ENCODE measurements at regions not wholly inside any gene's neighbourhood (a gene's known extent, or its start where the extent isn't known, plus 50 kb on each side); places are given as distances from the start of the nearest gene placed in this dataset.
"Not testable (repeated sequence)": the region's sequence is repeated elsewhere in the genome, so short reads cannot be mapped to it uniquely, and the experiment has no call there.

DNA sequence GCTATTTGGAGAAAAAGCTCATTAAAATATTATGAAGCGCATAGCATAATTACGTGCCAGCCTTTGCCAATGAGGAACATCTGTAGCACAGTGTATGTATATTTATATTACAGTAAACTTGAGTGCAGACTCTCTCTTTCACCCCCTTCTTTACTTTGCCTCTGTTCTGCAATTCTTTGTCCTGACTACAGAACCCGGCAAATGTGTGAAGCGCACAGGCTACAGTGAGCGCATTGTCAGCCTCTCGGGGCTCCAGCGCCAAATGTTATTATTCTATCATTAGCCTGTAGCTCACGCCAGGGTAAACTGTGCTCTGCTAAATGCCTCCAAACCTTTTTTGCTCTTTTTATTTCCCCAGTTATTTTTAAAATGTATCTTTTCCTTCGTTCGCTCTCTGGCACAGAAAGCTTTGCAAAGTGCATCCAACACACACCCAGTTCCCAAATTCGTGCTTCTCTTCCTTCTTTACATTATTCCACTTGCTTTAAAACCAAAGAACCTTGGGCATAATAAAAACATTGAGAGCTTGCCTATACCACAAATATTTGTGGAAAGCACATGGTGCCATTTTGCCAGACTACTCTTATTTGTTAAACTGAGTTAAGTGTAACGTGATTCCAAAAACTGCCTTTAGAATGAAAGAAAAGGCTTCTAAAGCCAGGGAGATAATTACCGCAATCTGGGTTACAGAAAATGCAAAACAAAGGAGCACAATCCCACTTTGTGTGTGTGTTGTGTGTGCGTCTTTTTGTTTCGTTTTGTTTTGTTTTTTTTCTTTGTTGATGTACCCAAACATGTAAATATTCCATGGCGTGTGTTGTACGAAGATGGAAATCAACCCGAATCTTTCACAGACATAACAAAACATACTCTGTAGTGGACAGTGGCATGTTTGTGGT lies 164.1 kb upstream of the MPDZ start:
- Histone ChIP-seq H3K9me3 (no peaks in the 10 kb centered on the region), H3K36me3 (no peaks in the 10 kb centered on the region), H3K27me3 (no peaks in the 10 kb centered on the region), H3K4me1 (peaks cover 0 to 5% (median 0%) of the 10 kb centered on the region in 4 donors), H3K27ac (no peak overlapping the region), H3K4me3 (peak overlapping the region in 1 of 4 donors; percentile 8)
- ATAC-seq (ENCODE audit: low FRiP score in 2 of 2) (peak in 1 of 2 donors; percentile 50), DNase-seq (no peak)
- 76 to 77% methylated on average over 17 to 18 of the region's 18 CpGs for WGBS, 2 donors
- TF ChIP-seq POLR2AphosphoS5 (IDR thresholded peaks at IDR 0.05): no peak
- TF ChIP-seq, protein P1, sequence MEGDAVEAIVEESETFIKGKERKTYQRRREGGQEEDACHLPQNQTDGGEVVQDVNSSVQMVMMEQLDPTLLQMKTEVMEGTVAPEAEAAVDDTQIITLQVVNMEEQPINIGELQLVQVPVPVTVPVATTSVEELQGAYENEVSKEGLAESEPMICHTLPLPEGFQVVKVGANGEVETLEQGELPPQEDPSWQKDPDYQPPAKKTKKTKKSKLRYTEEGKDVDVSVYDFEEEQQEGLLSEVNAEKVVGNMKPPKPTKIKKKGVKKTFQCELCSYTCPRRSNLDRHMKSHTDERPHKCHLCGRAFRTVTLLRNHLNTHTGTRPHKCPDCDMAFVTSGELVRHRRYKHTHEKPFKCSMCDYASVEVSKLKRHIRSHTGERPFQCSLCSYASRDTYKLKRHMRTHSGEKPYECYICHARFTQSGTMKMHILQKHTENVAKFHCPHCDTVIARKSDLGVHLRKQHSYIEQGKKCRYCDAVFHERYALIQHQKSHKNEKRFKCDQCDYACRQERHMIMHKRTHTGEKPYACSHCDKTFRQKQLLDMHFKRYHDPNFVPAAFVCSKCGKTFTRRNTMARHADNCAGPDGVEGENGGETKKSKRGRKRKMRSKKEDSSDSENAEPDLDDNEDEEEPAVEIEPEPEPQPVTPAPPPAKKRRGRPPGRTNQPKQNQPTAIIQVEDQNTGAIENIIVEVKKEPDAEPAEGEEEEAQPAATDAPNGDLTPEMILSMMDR (IDR thresholded peaks at IDR 0.05): no peak
- TF ChIP-seq POLR2A (IDR thresholded peaks at IDR 0.05): no peak
- TF ChIP-seq EP300 (IDR thresholded peaks at IDR 0.05): no peak

DNA sequence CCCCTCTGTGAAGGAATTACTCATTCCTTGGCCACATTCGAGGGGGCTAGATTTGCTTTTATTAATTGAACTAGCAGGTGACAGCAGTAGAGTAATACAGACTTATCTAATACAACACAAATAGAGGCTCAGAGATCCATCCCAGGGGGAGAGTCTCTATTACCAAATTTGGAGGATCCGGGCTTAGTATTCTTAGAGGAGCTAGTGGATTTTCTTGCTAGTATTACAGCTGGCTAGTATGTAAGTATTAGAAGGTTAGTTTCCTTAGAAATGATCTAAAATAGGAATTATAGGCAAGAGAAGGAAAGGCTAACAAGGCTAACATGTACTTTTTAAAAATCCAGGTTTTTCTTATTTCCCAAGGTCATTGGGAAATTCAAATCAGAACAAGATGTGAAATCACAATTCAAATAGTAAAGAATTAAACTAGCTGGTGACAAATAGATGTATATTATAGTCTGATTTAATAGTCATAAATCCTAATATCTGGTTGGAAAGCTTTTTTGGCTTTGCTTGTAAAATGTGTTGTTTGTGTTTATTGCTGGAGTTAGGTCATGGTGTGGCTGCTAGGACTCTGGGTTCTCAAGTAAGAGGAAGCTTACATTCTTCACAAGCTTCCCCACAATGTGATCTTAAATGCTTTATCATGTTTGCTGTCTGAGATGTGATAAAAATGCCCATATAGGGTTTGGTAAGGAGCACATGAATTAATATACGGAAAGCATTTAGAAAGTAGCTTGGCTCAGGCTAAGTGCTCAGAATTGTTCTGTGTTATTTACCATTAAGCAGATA lies 160.4 kb upstream of the MPDZ start:
- whole genome bisulfite sequencing, 2 donors: 87 to 93% methylated on average over 3 of the region's 3 CpGs
- no peaks in the 10 kb centered on the region for H3K27me3 ChIP-seq
- H3K36me3 ChIP-seq: no peaks in the 10 kb centered on the region
- no peak overlapping the region for H3K27ac ChIP-seq
- ATAC-seq (ENCODE audit: low FRiP score in 2 of 2): no peak
- DNase-seq: no peak
- no peaks in the 10 kb centered on the region for H3K9me3 ChIP-seq
- H3K4me1 ChIP-seq: no peaks in the 10 kb centered on the region
- H3K4me3 ChIP-seq: no peak overlapping the region
- TF ChIP-seq EP300 (IDR thresholded peaks at IDR 0.05): no peak
- TF ChIP-seq POLR2AphosphoS5 (IDR thresholded peaks at IDR 0.05): no peak
- TF ChIP-seq, protein P1 (IDR thresholded peaks at IDR 0.05): no peak
- TF ChIP-seq POLR2A (IDR thresholded peaks at IDR 0.05): no peak

DNA sequence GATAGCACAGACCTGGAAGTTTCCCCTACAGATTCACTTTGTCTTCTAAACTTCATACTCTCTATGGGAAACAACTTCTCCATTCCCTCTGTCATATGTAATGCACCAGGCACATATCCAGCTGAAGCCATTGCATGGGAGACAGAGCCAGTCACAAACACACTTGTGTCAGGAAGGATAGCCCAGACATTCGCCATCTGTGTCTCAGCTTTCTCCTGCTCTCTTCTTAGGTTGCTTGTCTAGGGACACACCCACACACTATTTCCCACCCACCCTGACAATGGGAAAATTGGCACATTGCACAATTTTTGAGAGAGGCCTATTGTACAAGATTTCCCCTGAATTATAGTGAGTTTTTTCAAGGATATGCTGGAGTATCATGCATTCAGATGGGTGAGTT lies 158.4 kb upstream of the MPDZ start:
- no peaks in the 10 kb centered on the region for H3K4me1 ChIP-seq
- no peak for TF ChIP-seq POLR2A (IDR thresholded peaks at IDR 0.05)
- TF ChIP-seq POLR2AphosphoS5 (IDR thresholded peaks at IDR 0.05): no peak
- no peak for TF ChIP-seq EP300 (IDR thresholded peaks at IDR 0.05)
- TF ChIP-seq, protein P1 (IDR thresholded peaks at IDR 0.05): no peak
- no peaks in the 10 kb centered on the region for H3K36me3 ChIP-seq
- WGBS, 2 donors: 64 to 83% methylated on average over 1 of the region's 1 CpG
- no peak overlapping the region for H3K4me3 ChIP-seq
- ATAC-seq (ENCODE audit: low FRiP score in 2 of 2): peak in 1 of 2 donors; percentile 45
- no peaks in the 10 kb centered on the region for H3K27me3 ChIP-seq
- no peaks in the 10 kb centered on the region for H3K9me3 ChIP-seq
- DNase-seq: no peak
- no peak overlapping the region for H3K27ac ChIP-seq

DNA sequence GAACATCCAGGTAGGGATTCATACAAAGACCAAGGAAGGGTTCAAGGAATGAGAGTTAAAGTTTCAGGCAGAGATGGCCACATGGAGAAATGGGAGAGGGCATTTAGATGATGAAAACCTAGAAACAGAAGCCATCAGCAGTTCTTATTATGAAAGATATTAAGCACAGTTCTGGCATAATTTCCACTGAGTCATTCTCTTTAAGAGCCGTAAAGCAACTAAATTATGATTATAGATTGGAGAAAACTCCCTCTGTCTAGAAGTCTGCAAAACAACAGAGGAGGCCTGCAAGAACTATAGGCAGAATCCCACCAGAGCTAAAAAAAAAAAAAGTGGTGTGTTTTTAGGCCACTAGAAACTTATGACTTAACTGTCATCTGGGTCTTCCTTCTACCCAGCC lies 157.1 kb upstream of the MPDZ start:
- Histone ChIP-seq H3K27me3 (no peaks in the 10 kb centered on the region), H3K4me3 (no peak overlapping the region), H3K4me1 (no peaks in the 10 kb centered on the region), H3K27ac (no peak overlapping the region), H3K9me3 (no peaks in the 10 kb centered on the region), H3K36me3 (no peaks in the 10 kb centered on the region)
- DNase-seq (no peak), ATAC-seq (ENCODE audit: low FRiP score in 2 of 2) (no peak)
- TF ChIP-seq POLR2AphosphoS5 (IDR thresholded peaks at IDR 0.05): no peak
- TF ChIP-seq POLR2A (IDR thresholded peaks at IDR 0.05): no peak
- TF ChIP-seq EP300 (IDR thresholded peaks at IDR 0.05): no peak
- TF ChIP-seq, protein P1 (IDR thresholded peaks at IDR 0.05): no peak
- 86 to 95% methylated on average over 1 of the region's 1 CpG for WGBS, 2 donors

DNA sequence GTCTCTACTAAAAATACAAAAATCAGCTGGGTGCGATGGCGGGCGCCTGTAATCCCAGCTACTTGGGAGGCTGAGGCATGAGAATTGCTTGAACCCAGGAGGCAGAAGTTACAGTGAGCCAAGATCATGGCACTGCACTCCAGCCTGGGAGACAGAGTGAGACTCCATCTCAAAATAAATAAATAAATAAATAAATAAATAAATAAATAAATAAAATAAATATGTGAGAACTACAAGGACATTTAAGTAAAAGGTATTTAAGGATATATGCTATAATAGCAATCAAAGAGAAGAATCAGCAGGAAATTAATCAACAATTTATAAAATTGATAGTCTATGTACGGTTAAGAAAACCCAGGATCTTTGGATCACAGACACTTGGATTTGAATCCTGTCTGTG lies 154.0 kb upstream of the MPDZ start:
- H3K9me3 ChIP-seq; H3K27ac ChIP-seq; DNase-seq; H3K27me3 ChIP-seq; H3K36me3 ChIP-seq; ATAC-seq (ENCODE audit: low FRiP score in 2 of 2); H3K4me1 ChIP-seq; H3K4me3 ChIP-seq: not testable (repeated sequence)
- 95 to 97% methylated on average over 4 of the region's 4 CpGs for WGBS, 2 donors
